Calu3 (cell line): ENCODE measurements at regions not wholly inside any gene's neighbourhood (a gene's known extent, or its start where the extent isn't known, plus 50 kb on each side); places are given as distances from the start of the nearest gene placed in this dataset.

ENCODE experiments used
- BruUV-seq: library from RNA; stranded (reverse); fragments of 400-500 nt; replicated peaks from 2 replicates; lab custom pipeline; 2021; lab: Mats Ljungman, UMichigan
- CTCF ChIA-PET: fragments of 300-600 bp; sonication (Branson Sonifier 250); formaldehyde crosslinking; loops from one replicate; lab custom pipeline; 2022; ENCODE audit warnings: antibody characterized with exemption; lab: Charles Lee
- DNase-seq: peaks from one replicate; pipeline ENCODE4 v3.0.0; 2022
- H3K27ac Mint-ChIP-seq: one replicate; pipeline ENCODE4 v1.8.0; 2022; ENCODE audit warnings: mixed read lengths; ENCODE audit not compliant: unreplicated experiment
- H3K27me3 Mint-ChIP-seq: one replicate; pipeline ENCODE4 v1.8.0; 2022; ENCODE audit warnings: mixed read lengths; ENCODE audit not compliant: unreplicated experiment
- H3K36me3 Mint-ChIP-seq: one replicate; pipeline ENCODE4 v1.8.0; 2022; ENCODE audit warnings: mild to moderate bottlenecking, moderate library complexity, mixed read lengths; ENCODE audit not compliant: insufficient read depth, unreplicated experiment
- H3K4me1 Mint-ChIP-seq: one replicate; pipeline ENCODE4 v1.8.0; 2022; ENCODE audit warnings: mild to moderate bottlenecking, low read depth, mixed read lengths; ENCODE audit not compliant: unreplicated experiment
- H3K4me3 Mint-ChIP-seq: one replicate; pipeline ENCODE4 v1.8.0; 2022; ENCODE audit warnings: mild to moderate bottlenecking, low read depth, moderate library complexity, mixed read lengths; ENCODE audit not compliant: unreplicated experiment
- H3K9me3 Mint-ChIP-seq: one replicate; pipeline ENCODE4 v1.8.0; 2022; ENCODE audit warnings: low read depth, mixed read lengths; ENCODE audit not compliant: unreplicated experiment
- CTCF ChIP-seq: fragments of 200-600 bp; IDR thresholded peaks from one replicate; pipeline ENCODE4 v1.8.0; 2022; ENCODE audit warnings: antibody characterized with exemption; ENCODE audit not compliant: unreplicated experiment
- intact Hi-C: fragments of 100-400 bp; cut with micrococcal nuclease; formaldehyde crosslinking; loops from one replicate; pipeline ENCODE4 v1.10.0; 2022; ENCODE audit not compliant: unreplicated experiment

GRCh38 chr6:100134703-100135102 lies 140.7 kb upstream of the MCHR2 start:
- DNase-seq: no peak
- no peak for TF ChIP-seq CTCF
- Mint-ChIP-seq H3K4me3 (no peak overlapping the region), H3K36me3 (no peaks in the 10 kb centered on the region), H3K9me3 (peaks cover 4% of the 10 kb centered on the region), H3K27me3 (no peaks in the 10 kb centered on the region), H3K4me1 (no peaks in the 10 kb centered on the region), H3K27ac (no peak overlapping the region)
- intact Hi-C loops: no loop called here
- no TSS peak for BruUV-seq
- CTCF ChIA-PET: no interaction called here

GRCh38 chr6:100134297-100134696 lies 140.3 kb upstream of the MCHR2 start:
- DNase-seq: no peak
- BruUV-seq: no TSS peak
- Mint-ChIP-seq H3K36me3 (no peaks in the 10 kb centered on the region), H3K4me3 (no peak overlapping the region), H3K4me1 (no peaks in the 10 kb centered on the region), H3K9me3 (peaks cover 4% of the 10 kb centered on the region), H3K27me3 (no peaks in the 10 kb centered on the region), H3K27ac (no peak overlapping the region)
- CTCF ChIA-PET: no interaction called here
- intact Hi-C loops: no loop called here
- TF ChIP-seq CTCF: no peak

GRCh38 chr6:100132005-100132404 lies 138.0 kb upstream of the MCHR2 start:
- no peak overlapping the region for H3K4me3 Mint-ChIP-seq
- intact Hi-C loops: no loop called here
- CTCF ChIA-PET: no interaction called here

GRCh38 chr6:100130630-100131029 lies 136.6 kb upstream of the MCHR2 start:
- no peak overlapping the region for H3K27ac Mint-ChIP-seq
- intact Hi-C loops: no loop called here
- CTCF ChIA-PET: interaction anchor here (0.7 kb wide), 1 partner anchor 232 kb away, joined by 4 read pairs; no protein-coding TSS in a partner anchor
- H3K27me3 Mint-ChIP-seq: no peaks in the 10 kb centered on the region
- no peak overlapping the region for H3K4me3 Mint-ChIP-seq
- no peaks in the 10 kb centered on the region for H3K36me3 Mint-ChIP-seq
- H3K9me3 Mint-ChIP-seq: peaks cover 4% of the 10 kb centered on the region
- no TSS peak for BruUV-seq
- no peak for DNase-seq
- no peaks in the 10 kb centered on the region for H3K4me1 Mint-ChIP-seq
- TF ChIP-seq CTCF: no peak

More at GRCh38 chr6:100132005-100132404, 138.0 kb upstream of the MCHR2 start:
- TF ChIP-seq CTCF: no peak
- Mint-ChIP-seq H3K27me3 (no peaks in the 10 kb centered on the region), H3K4me1 (no peaks in the 10 kb centered on the region), H3K27ac (no peak overlapping the region), H3K9me3 (peaks cover 4% of the 10 kb centered on the region), H3K36me3 (no peaks in the 10 kb centered on the region)
- DNase-seq: no peak
- no TSS peak for BruUV-seq
